GM23338 (cell line): ENCODE measurements at regions not wholly inside any gene's neighbourhood (a gene's known extent, or its start where the extent isn't known, plus 50 kb on each side); places are given as distances from the start of the nearest gene placed in this dataset.
A peak's percentile ranks its signal among the peaks of the same experiment; 100 is the strongest.

Source experiments
- ATAC-seq: fragments of 200-7000 bp; cut with Tn5 transposase; 3 replicates; pipeline ENCODE4 v1.9.1; 2020
- DNase-seq: peaks from one replicate; pipeline ENCODE4 v3.0.0-alpha.2; 2015; ENCODE audit warnings: low spot score
- H2AFZ ChIP-seq: fragments of 200-600 bp; sonication (generic); 2 replicates; pipeline ENCODE4 v1.8.0; 2016; ENCODE audit warnings: antibody characterized with exemption, mild to moderate bottlenecking, moderate library complexity
- H3F3A ChIP-seq: fragments of 200-600 bp; sonication (generic); replicated peaks from 2 replicates; pipeline ENCODE4 v1.8.0; 2017; ENCODE audit warnings: antibody characterized with exemption, mixed run types, low read depth
- H3K27ac ChIP-seq: fragments of 200-600 bp; sonication (generic); 2 replicates; pipeline ENCODE4 v1.6.1; 2016; ENCODE audit warnings: low read depth
- H3K27me3 ChIP-seq: fragments of 200-600 bp; sonication (generic); 2 replicates; pipeline ENCODE4 v1.8.0; 2016; ENCODE audit warnings: mild to moderate bottlenecking, mixed run types, moderate library complexity; ENCODE audit not compliant: insufficient read depth
- H3K36me3 ChIP-seq: fragments of 200-600 bp; sonication (generic); 2 replicates; pipeline ENCODE4 v1.8.0; 2016; ENCODE audit warnings: mild to moderate bottlenecking; ENCODE audit not compliant: insufficient read depth
- H3K4me1 ChIP-seq: fragments of 200-600 bp; sonication (generic); 2 replicates; pipeline ENCODE4 v1.8.0; 2016; ENCODE audit warnings: mild to moderate bottlenecking, moderate library complexity; ENCODE audit not compliant: insufficient read depth
- H3K4me2 ChIP-seq: fragments of 200-600 bp; sonication (generic); 2 replicates; pipeline ENCODE4 v1.7.1; 2017; ENCODE audit warnings: mixed run types
- H3K4me3 ChIP-seq: fragments of 200-600 bp; sonication (generic); 2 replicates; pipeline ENCODE4 v1.6.1; 2016; ENCODE audit warnings: mixed run types
- H3K79me2 ChIP-seq: fragments of 200-600 bp; sonication (generic); replicated peaks from 2 replicates; pipeline ENCODE4 v1.8.0; 2017; ENCODE audit warnings: mild to moderate bottlenecking; ENCODE audit not compliant: insufficient read depth
- H3K9me2 ChIP-seq: fragments of 200-600 bp; sonication (generic); 2 replicates; pipeline ENCODE4 v1.8.0; 2017; ENCODE audit not compliant: insufficient read depth
- H4K20me1 ChIP-seq: fragments of 200-600 bp; sonication (generic); replicated peaks from 2 replicates; pipeline ENCODE4 v1.8.0; 2017; ENCODE audit warnings: mild to moderate bottlenecking; ENCODE audit not compliant: insufficient read depth
- H3K27ac Mint-ChIP-seq: 2 replicates; pipeline ENCODE4 v1.8.0; 2020; ENCODE audit warnings: inconsistent platforms, mild to moderate bottlenecking, moderate library complexity, mixed read lengths
- H3K27me3 Mint-ChIP-seq: 3 replicates; pipeline ENCODE4 v1.8.0; 2022; ENCODE audit warnings: low read depth, mild to moderate bottlenecking, moderate library complexity, mixed read lengths, inconsistent platforms; ENCODE audit not compliant: insufficient read depth, poor library complexity
- H3K36me3 Mint-ChIP-seq: 3 replicates; pipeline ENCODE4 v1.8.0; 2021; ENCODE audit warnings: low read depth, mild to moderate bottlenecking, inconsistent platforms, moderate library complexity, mixed read lengths
- H3K4me1 Mint-ChIP-seq: 3 replicates; pipeline ENCODE4 v1.8.0; 2020; ENCODE audit warnings: mild to moderate bottlenecking, inconsistent platforms, mixed read lengths
- H3K4me3 Mint-ChIP-seq: 3 replicates; pipeline ENCODE4 v1.8.0; 2021; ENCODE audit warnings: moderate library complexity, mild to moderate bottlenecking, inconsistent platforms, mixed read lengths
- H3K9me3 Mint-ChIP-seq: 3 replicates; pipeline ENCODE4 v1.8.0; 2020; ENCODE audit warnings: moderate library complexity, mild to moderate bottlenecking, inconsistent platforms, mixed read lengths
- CTCF ChIP-seq, 2 experiments: fragments of 200-600 bp in 1 of 2; sonication (generic) in 1 of 2; conservative IDR thresholded peaks; 2 replicates each; pipeline versions ENCODE4 v1.5.1 to v1.6.1; 2016 to 2017; ENCODE audit warnings: antibody characterized with exemption in 2 of 2, low read depth in 2 of 2, mild to moderate bottlenecking in 2 of 2, moderate library complexity in 1 of 2
- ETS1 ChIP-seq: IDR thresholded peaks from 2 replicates; pipeline ENCODE4 v1.6.1; 2016; ENCODE audit warnings: antibody characterized with exemption
- EZH2 ChIP-seq: fragments of 200-600 bp; sonication (generic); IDR thresholded peaks from one replicate; pipeline ENCODE4 v1.8.0; 2017; ENCODE audit warnings: antibody characterized with exemption, mild to moderate bottlenecking, low read depth; ENCODE audit not compliant: unreplicated experiment
- EZH2phosphoT487 ChIP-seq: fragments of 200-600 bp; sonication (generic); IDR thresholded peaks from one replicate; pipeline ENCODE4 v1.8.1; 2018; ENCODE audit warnings: antibody characterized with exemption; ENCODE audit not compliant: unreplicated experiment
- JUNB ChIP-seq: IDR thresholded peaks from one replicate; pipeline ENCODE4 v1.6.1; 2016; ENCODE audit warnings: antibody characterized with exemption; ENCODE audit not compliant: unreplicated experiment
- POLR2AphosphoS5 ChIP-seq: IDR thresholded peaks from 2 replicates; pipeline ENCODE4 v1.6.1; 2016; ENCODE audit warnings: antibody characterized with exemption, low read depth
- STAT1 ChIP-seq: IDR thresholded peaks from one replicate; pipeline ENCODE4 v1.6.1; 2016; ENCODE audit warnings: antibody characterized with exemption; ENCODE audit not compliant: unreplicated experiment
- ZNF114 ChIP-seq: fragments of 250-450 bp; sonication (Bioruptor Pico); IDR thresholded peaks from 2 replicates; pipeline ENCODE4 v1.5.0; 2020; ENCODE audit warnings: mild to moderate bottlenecking, moderate library complexity
- ZNF331 ChIP-seq: fragments of 250-450 bp; sonication (Bioruptor Pico); IDR thresholded peaks from 2 replicates; pipeline ENCODE4 v1.5.0; 2020; ENCODE audit warnings: low read depth, mild to moderate bottlenecking, moderate library complexity
- ZNF462 ChIP-seq: fragments of 250-450 bp; sonication (Bioruptor Pico); IDR thresholded peaks from 2 replicates; pipeline ENCODE4 v1.5.0; 2020; ENCODE audit warnings: mild to moderate bottlenecking, moderate library complexity
- TF ChIP-seq, protein P1 (sequence below): IDR thresholded peaks from one replicate; pipeline ENCODE4 v1.6.1; 2018; ENCODE audit warnings: antibody characterized with exemption; ENCODE audit not compliant: unreplicated experiment

DNA sequence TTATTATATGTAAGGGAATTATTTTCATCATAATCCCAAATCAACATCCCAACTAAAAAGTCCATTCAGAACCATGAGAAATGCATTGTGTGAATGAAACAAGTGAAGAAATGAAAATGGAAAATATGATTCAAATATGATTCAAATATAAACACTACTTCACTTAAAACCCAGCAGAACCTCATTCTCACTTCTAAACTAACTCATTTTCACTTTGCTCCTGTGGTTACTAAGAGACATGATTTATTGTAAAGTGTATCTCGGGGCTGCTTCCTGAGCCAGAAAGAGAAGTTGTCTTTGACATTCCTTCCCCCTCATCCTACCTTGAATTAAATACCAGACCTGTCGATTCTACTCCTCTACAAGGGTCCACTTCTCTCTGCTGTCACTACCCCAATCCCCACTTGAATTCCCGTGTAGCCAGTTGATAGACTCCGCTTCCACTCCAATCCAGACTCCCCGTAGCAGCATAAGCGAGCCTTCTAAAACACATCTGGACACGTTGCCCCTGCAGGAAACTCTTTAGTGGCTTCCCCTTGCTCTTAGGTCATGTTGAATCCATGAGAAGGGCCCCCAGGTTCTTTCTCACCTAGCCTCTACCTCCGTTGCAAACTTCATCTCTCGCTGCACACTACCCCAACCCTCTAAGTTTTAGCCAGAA is 697.0 kb upstream of the ID2 start:
- Histone ChIP-seq H4K20me1 (no peaks in the 10 kb centered on the region), H3F3A (no peaks in the 10 kb centered on the region), H3K4me3 (no peak overlapping the region), H3K4me1 (no peaks in the 10 kb centered on the region), H3K36me3 (no peaks in the 10 kb centered on the region), H2AFZ (peak overlapping the region; percentile 63), H3K27ac (no peak overlapping the region), H3K4me2 (no peak overlapping the region), H3K9me2 (peaks cover 32% of the 10 kb centered on the region), H3K79me2 (no peaks in the 10 kb centered on the region), H3K27me3 (no peaks in the 10 kb centered on the region)
- peaks cover 6% of the 10 kb centered on the region for H3K27me3 Mint-ChIP-seq
- no peak overlapping the region for H3K4me3 Mint-ChIP-seq
- no peak overlapping the region for H3K27ac Mint-ChIP-seq
- peaks cover 9% of the 10 kb centered on the region; the same call in 2 of the 3 replicates for H3K9me3 Mint-ChIP-seq
- no peak for TF ChIP-seq EZH2phosphoT487
- no peak for TF ChIP-seq CTCF (conservative IDR thresholded peaks at IDR 0.05; ENCODE audit: low read depth in 2 of 2)
- no peak for TF ChIP-seq JUNB
- TF ChIP-seq EZH2 = no peak
- TF ChIP-seq ETS1 = no peak
- TF ChIP-seq ZNF114 (CRISPR knock-in tag) = no peak
- TF ChIP-seq POLR2AphosphoS5 = no peak
- no peak for TF ChIP-seq ZNF462 (CRISPR knock-in tag)
- TF ChIP-seq ZNF331 (CRISPR knock-in tag) = no peak
- no peak for TF ChIP-seq STAT1
- TF ChIP-seq, protein P1, sequence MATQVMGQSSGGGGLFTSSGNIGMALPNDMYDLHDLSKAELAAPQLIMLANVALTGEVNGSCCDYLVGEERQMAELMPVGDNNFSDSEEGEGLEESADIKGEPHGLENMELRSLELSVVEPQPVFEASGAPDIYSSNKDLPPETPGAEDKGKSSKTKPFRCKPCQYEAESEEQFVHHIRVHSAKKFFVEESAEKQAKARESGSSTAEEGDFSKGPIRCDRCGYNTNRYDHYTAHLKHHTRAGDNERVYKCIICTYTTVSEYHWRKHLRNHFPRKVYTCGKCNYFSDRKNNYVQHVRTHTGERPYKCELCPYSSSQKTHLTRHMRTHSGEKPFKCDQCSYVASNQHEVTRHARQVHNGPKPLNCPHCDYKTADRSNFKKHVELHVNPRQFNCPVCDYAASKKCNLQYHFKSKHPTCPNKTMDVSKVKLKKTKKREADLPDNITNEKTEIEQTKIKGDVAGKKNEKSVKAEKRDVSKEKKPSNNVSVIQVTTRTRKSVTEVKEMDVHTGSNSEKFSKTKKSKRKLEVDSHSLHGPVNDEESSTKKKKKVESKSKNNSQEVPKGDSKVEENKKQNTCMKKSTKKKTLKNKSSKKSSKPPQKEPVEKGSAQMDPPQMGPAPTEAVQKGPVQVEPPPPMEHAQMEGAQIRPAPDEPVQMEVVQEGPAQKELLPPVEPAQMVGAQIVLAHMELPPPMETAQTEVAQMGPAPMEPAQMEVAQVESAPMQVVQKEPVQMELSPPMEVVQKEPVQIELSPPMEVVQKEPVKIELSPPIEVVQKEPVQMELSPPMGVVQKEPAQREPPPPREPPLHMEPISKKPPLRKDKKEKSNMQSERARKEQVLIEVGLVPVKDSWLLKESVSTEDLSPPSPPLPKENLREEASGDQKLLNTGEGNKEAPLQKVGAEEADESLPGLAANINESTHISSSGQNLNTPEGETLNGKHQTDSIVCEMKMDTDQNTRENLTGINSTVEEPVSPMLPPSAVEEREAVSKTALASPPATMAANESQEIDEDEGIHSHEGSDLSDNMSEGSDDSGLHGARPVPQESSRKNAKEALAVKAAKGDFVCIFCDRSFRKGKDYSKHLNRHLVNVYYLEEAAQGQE = no peak
- H3K36me3 Mint-ChIP-seq = peaks cover 8% of the 10 kb centered on the region; the same call in 2 of the 3 replicates
- no peaks in the 10 kb centered on the region; the same call in 2 of the 3 replicates for H3K4me1 Mint-ChIP-seq
- DNase-seq (no peak), ATAC-seq (no peak)
